Ishikawa (cell line): ENCODE measurements at regions not wholly inside any gene's neighbourhood (a gene's known extent, or its start where the extent isn't known, plus 50 kb on each side); places are given as distances from the start of the nearest gene placed in this dataset.

Experiments used
- CEBPB ChIP-seq: IDR thresholded peaks from 2 replicates; pipeline ENCODE4 v1.6.1; 2012
- CREB1 ChIP-seq: IDR thresholded peaks from 2 replicates; pipeline ENCODE4 v1.6.1; 2012; ENCODE audit warnings: low read depth
- EGR1 ChIP-seq: IDR thresholded peaks from 2 replicates; pipeline ENCODE4 v1.6.1; 2012
- EP300 ChIP-seq: IDR thresholded peaks from 2 replicates; pipeline ENCODE4 v1.6.1; 2012; ENCODE audit warnings: borderline replicate concordance
- FOXM1 ChIP-seq: IDR thresholded peaks from 2 replicates; pipeline ENCODE4 v1.6.1; 2012; ENCODE audit warnings: low read depth, borderline replicate concordance
- NFIC ChIP-seq: IDR thresholded peaks from 2 replicates; pipeline ENCODE4 v1.6.1; 2012
- RAD21 ChIP-seq: IDR thresholded peaks from 2 replicates; pipeline ENCODE4 v1.6.1; 2012; ENCODE audit warnings: low read depth
- REST ChIP-seq: IDR thresholded peaks from 2 replicates; pipeline ENCODE4 v1.6.1; 2012; ENCODE audit warnings: low read depth, mild to moderate bottlenecking
- TAF1 ChIP-seq: IDR thresholded peaks from 2 replicates; pipeline ENCODE4 v1.6.1; 2012; ENCODE audit warnings: low read depth, mild to moderate bottlenecking
- TCF12 ChIP-seq: IDR thresholded peaks from 2 replicates; pipeline ENCODE4 v1.6.1; 2012; ENCODE audit warnings: low read depth
- TEAD4 ChIP-seq: IDR thresholded peaks from 2 replicates; pipeline ENCODE4 v1.6.1; 2012
- YY1 ChIP-seq: IDR thresholded peaks from 2 replicates; pipeline ENCODE4 v1.6.1; 2012; ENCODE audit warnings: low read depth
- ZBTB7A ChIP-seq: IDR thresholded peaks from 2 replicates; pipeline ENCODE4 v1.6.1; 2012; ENCODE audit warnings: low read depth
- TF ChIP-seq, protein P1 (sequence below): IDR thresholded peaks from 2 replicates; pipeline ENCODE4 v1.6.1; 2012
- TF ChIP-seq, protein P2 (sequence below): IDR thresholded peaks from 2 replicates; pipeline ENCODE4 v1.6.1; 2012

GRCh38 chr13:85427416-85427815, 371.8 kb downstream of the SLITRK6 start:
- TF ChIP-seq NFIC (no peak), TCF12 (no peak), RAD21 (no peak)

DNA sequence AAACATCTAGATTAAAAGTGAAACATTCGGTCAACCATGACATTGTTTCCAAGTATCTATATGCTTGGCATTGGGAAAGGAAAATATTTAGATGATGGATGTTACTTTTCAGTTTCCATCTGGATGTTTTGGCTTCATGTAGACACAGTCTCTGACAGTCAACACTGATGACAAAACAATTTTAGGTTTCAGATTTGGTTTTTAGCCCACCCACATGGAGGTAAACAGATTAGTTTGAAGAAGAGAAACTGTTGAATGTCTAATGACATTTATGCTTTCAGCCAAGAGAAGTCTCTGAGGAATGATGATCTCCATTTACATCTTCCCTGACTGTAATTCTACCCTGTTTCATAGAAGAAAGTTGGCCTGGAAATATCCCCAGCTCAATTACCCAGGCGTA, 379.1 kb downstream of the SLITRK6 start:
- no peak for TF ChIP-seq EGR1
- no peak for TF ChIP-seq CREB1
- no peak for TF ChIP-seq TCF12
- TF ChIP-seq RAD21 = no peak
- TF ChIP-seq, protein P1, sequence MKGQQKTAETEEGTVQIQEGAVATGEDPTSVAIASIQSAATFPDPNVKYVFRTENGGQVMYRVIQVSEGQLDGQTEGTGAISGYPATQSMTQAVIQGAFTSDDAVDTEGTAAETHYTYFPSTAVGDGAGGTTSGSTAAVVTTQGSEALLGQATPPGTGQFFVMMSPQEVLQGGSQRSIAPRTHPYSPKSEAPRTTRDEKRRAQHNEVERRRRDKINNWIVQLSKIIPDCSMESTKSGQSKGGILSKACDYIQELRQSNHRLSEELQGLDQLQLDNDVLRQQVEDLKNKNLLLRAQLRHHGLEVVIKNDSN = no peak
- no peak for TF ChIP-seq YY1
- TF ChIP-seq TEAD4 = no peak
- no peak for TF ChIP-seq TAF1
- TF ChIP-seq CEBPB = no peak
- no peak for TF ChIP-seq ZBTB7A
- TF ChIP-seq, protein P2, sequence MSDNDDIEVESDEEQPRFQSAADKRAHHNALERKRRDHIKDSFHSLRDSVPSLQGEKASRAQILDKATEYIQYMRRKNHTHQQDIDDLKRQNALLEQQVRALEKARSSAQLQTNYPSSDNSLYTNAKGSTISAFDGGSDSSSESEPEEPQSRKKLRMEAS = no peak
- TF ChIP-seq REST = no peak
- TF ChIP-seq FOXM1 = no peak
- TF ChIP-seq EP300 = no peak
- TF ChIP-seq NFIC = no peak

- TF ChIP-seq NFIC = no peak
- TF ChIP-seq CREB1 = no peak
- TF ChIP-seq TCF12 = no peak
- TF ChIP-seq, protein P1 = no peak
- no peak for TF ChIP-seq TEAD4
- TF ChIP-seq EGR1 = no peak
Observed at GRCh38 chr13:85419611-85420010, 379.6 kb downstream of the SLITRK6 start.

DNA sequence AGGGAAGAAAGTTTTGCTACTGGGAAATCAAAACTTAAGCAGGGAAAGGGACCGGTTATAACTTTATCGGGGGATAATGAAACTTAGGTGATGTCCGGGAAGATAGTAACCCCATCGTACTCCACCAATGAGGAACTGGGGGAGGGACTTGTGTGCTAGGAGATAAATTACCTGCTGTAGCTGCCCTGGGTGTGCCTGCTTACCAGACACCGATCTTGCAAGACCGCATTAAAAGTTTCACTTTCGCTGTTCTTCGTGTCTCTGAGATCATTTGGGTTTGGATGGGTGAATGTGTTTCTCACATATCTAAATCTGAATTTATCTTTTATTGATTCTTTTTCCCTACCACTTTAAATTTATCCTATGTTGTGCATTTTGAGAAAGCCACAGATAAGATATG, 381.4 kb downstream of the SLITRK6 start:
- TF ChIP-seq TCF12 (no peak), EP300 (no peak), EGR1 (no peak), CREB1 (no peak), CEBPB (no peak), TAF1 (no peak), FOXM1 (no peak), YY1 (no peak), ZBTB7A (no peak), RAD21 (no peak), TEAD4 (no peak)
- TF ChIP-seq, protein P1 = no peak

DNA sequence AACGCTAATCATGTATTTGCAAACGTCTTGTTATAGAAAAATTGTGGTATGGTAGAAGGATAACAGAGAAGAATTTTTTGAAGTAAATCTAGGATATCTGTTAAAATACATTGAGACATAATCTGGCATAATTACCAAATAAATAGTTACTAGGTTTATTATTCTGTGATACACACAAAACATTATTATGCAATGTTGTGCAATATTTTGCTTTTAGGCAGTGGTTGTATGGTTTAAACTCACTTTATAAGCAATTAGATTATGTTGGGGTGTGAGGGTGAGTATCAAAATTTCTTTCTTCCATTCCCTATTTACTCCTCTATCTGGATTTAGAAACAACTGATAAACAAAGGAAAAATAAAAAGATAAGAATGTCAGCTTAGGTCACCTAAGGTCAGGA, 385.6 kb downstream of the SLITRK6 start:
- TF ChIP-seq, protein P2 = no peak
- TF ChIP-seq REST (no peak), CEBPB (no peak), TAF1 (no peak), TEAD4 (no peak), ZBTB7A (no peak), NFIC (no peak), EP300 (no peak), YY1 (no peak), RAD21 (no peak), CREB1 (no peak), TCF12 (no peak), EGR1 (no peak), FOXM1 (no peak)
- TF ChIP-seq, protein P1 = no peak
